CD14-positive monocyte (primary cell): ENCODE measurements at regions not wholly inside any gene's neighbourhood (a gene's known extent, or its start where the extent isn't known, plus 50 kb on each side); places are given as distances from the start of the nearest gene placed in this dataset.
"Not testable (repeated sequence)": the region's sequence is repeated elsewhere in the genome, so short reads cannot be mapped to it uniquely, and the experiment has no call there.

Experiments
- DNase-seq, 3 donors: peaks; one replicate each; pipeline ENCODE4 v3.0.0-alpha.2; 2011 to 2022
- H2AFZ ChIP-seq: 2 replicates; pipeline ENCODE4 v1.6.0; 2012; ENCODE audit warnings: mild to moderate bottlenecking, low read depth, low read length, inconsistent platforms; ENCODE audit not compliant: insufficient read depth, poor library complexity, severe bottlenecking
- H3K27ac ChIP-seq, 2 donors: 1 replicate in 1 of 2; 2 replicates in 1 of 2; pipeline ENCODE4 v1.5.1; 2012 to 2013; ENCODE audit warnings: low read length in 2 of 2, control low read depth in 1 of 2, inconsistent platforms in 1 of 2, low read depth in 1 of 2, mild to moderate bottlenecking in 1 of 2
- H3K27me3 ChIP-seq, 2 donors: one replicate each; pipeline versions ENCODE4 v1.6.0 to v1.6.1; 2011 to 2013; ENCODE audit warnings: low read length in 2 of 2; ENCODE audit not compliant: control insufficient read depth in 2 of 2, insufficient read depth in 2 of 2
- H3K36me3 ChIP-seq, 2 donors: replicated peaks in 1 of 2; 1 replicate in 1 of 2; 2 replicates in 1 of 2; pipeline versions ENCODE4 v1.5.1 to v1.6.1; 2012 to 2013; ENCODE audit warnings: low read length in 2 of 2, control low read depth in 1 of 2, inconsistent platforms in 1 of 2, mild to moderate bottlenecking in 1 of 2; ENCODE audit not compliant: insufficient read depth in 2 of 2, control insufficient read depth in 1 of 2
- H3K4me1 ChIP-seq, 2 donors: 1 replicate in 1 of 2; 2 replicates in 1 of 2; pipeline versions ENCODE4 v1.5.1 to v1.6.1; 2012 to 2013; ENCODE audit warnings: low read length in 2 of 2, control low read depth in 1 of 2, inconsistent platforms in 1 of 2, mild to moderate bottlenecking in 1 of 2, moderate library complexity in 1 of 2; ENCODE audit not compliant: insufficient read depth in 2 of 2, control insufficient read depth in 1 of 2
- H3K4me2 ChIP-seq: replicated peaks from 2 replicates; pipeline ENCODE3; 2012; ENCODE audit warnings: low read length, moderate library complexity, mild to moderate bottlenecking; ENCODE audit not compliant: poor library complexity, severe bottlenecking; ENCODE audit errors: extremely low read depth
- H3K4me3 ChIP-seq, 3 experiments: fragments of 200-600 bp in 1 of 3; sonication (generic) in 1 of 3; replicated peaks in 1 of 3; 1 replicate in 2 of 3; 2 replicates in 1 of 3; pipeline ENCODE4 v1.5.1; 2011 to 2013; ENCODE audit warnings: low read length in 3 of 3, mild to moderate bottlenecking in 3 of 3, control low read depth in 2 of 3, low read depth in 2 of 3, inconsistent platforms in 1 of 3, moderate library complexity in 1 of 3
- H3K79me2 ChIP-seq: 2 replicates; pipeline ENCODE4 v1.6.0; 2012; ENCODE audit warnings: mild to moderate bottlenecking, control low read depth, inconsistent platforms, low read length, moderate library complexity; ENCODE audit not compliant: insufficient read depth
- H3K9ac ChIP-seq: 2 replicates; pipeline ENCODE4 v1.6.0; 2017; ENCODE audit warnings: low read length, mild to moderate bottlenecking; ENCODE audit not compliant: insufficient read depth, poor library complexity, severe bottlenecking
- H3K9me3 ChIP-seq, 2 donors: replicated peaks in 1 of 2; 1 replicate in 1 of 2; 2 replicates in 1 of 2; pipeline versions ENCODE4 v1.5.1 to v1.6.1; 2012 to 2013; ENCODE audit warnings: low read length in 2 of 2, control low read depth in 1 of 2; ENCODE audit not compliant: control insufficient read depth in 1 of 2, insufficient read depth in 1 of 2
- H4K20me1 ChIP-seq: 2 replicates; pipeline ENCODE4 v1.6.0; 2012; ENCODE audit warnings: mild to moderate bottlenecking, low read length, control low read depth, moderate library complexity; ENCODE audit not compliant: insufficient read depth
- H3K27ac Mint-ChIP-seq, 7 donors: one replicate each; pipeline ENCODE4 v1.8.0; 2020; ENCODE audit warnings: mild to moderate bottlenecking in 7 of 7, mixed read lengths in 7 of 7, moderate library complexity in 6 of 7, inconsistent platforms in 2 of 7
- H3K27me3 Mint-ChIP-seq, 3 donors: one replicate each; pipeline ENCODE4 v1.8.0; 2021 to 2022; ENCODE audit warnings: low read depth in 3 of 3, mild to moderate bottlenecking in 3 of 3, mixed read lengths in 3 of 3, moderate library complexity in 3 of 3, inconsistent platforms in 1 of 3
- H3K36me3 Mint-ChIP-seq, 2 donors: one replicate each; pipeline ENCODE4 v1.8.0; 2020; ENCODE audit warnings: mixed read lengths in 2 of 2, inconsistent platforms in 1 of 2, mild to moderate bottlenecking in 1 of 2
- H3K4me1 Mint-ChIP-seq: one replicate; pipeline ENCODE4 v1.8.0; 2020; ENCODE audit warnings: mild to moderate bottlenecking, mixed read lengths
- H3K4me3 Mint-ChIP-seq, 2 donors: one replicate each; pipeline ENCODE4 v1.8.0; 2020; ENCODE audit warnings: mild to moderate bottlenecking in 2 of 2, mixed read lengths in 2 of 2, moderate library complexity in 1 of 2
- H3K9me3 Mint-ChIP-seq, 7 donors: one replicate each; pipeline ENCODE4 v1.8.0; 2020 to 2022; ENCODE audit warnings: mixed read lengths in 7 of 7, mild to moderate bottlenecking in 6 of 7, moderate library complexity in 6 of 7, inconsistent platforms in 2 of 7
- WGBS: methylation state at CpG from one replicate; pipeline ENCODE4 v1.1.5; 2013; ENCODE audit warnings: missing lambda C conversion rate; ENCODE audit not compliant: insufficient coverage; 5-methylcytosine and 5-hydroxymethylcytosine counted together
- intact Hi-C, 2 donors: fragments of 100-400 bp; cut with micrococcal nuclease; formaldehyde crosslinking; loops; one replicate each; pipeline versions ENCODE4 v1.15.0 to v1.15.1; 2023
- TF ChIP-seq, protein P1 (sequence below): fragments of 200-600 bp; IDR thresholded peaks from one replicate; pipeline ENCODE4 v1.8.0; 2022; ENCODE audit warnings: antibody characterized with exemption, mild to moderate bottlenecking

DNA sequence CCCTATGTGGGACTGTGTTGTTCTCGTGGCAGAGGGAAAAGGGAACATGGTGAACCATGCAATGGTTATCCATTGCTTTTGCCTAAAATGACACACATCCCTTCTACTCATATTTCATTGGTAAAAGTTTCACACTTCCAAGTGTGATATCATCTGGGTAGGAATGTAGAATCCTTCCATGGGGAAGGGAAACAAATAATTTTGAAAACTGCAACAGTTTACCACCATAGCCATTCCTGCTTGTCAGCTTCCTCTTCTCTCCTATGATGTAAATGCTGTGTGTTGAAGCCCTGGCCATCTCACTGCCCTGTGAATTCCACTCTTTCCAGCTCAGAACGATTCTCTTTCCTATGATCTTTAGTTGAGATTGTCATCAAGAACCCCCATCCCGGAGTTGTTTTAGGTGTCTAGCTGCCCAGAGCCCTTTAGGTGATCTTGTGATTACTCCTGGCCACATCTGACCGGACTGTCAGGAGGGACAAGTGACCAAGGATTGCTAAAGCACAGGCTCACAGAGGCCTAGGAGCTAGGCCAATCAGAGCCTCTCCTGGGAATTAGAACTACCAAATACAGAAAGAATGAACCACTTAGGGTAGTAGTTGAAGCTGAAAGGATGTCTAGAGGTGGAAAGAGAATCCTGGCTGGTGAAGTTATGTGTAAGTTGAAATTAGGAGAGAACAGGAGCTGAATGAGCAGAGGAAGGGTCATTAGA lies 84.6 kb downstream of the VCPKMT start:
- Histone ChIP-seq H3K79me2 (no peaks in the 10 kb centered on the region), H3K4me3 (peak overlapping the region in 1 of 3 experiments; percentile 2), H3K9me3 (no peaks in the 10 kb centered on the region), H3K4me1 (peaks cover 23 to 32% of the 10 kb centered on the region in 2 donors), H3K36me3 (no peaks in the 10 kb centered on the region), H2AFZ (peak overlapping the region; percentile 67), H3K27me3 (no peaks in the 10 kb centered on the region), H3K9ac (peak overlapping the region; percentile 30), H3K4me2 (no peak overlapping the region), H3K27ac (peak overlapping the region; percentile 11 to 80), H4K20me1 (no peaks in the 10 kb centered on the region)
- H3K36me3 Mint-ChIP-seq, result peaks cover 14 to 16% of the 10 kb centered on the region in 2 donors
- intact Hi-C loops, result loop anchor here in 1 of 2 donors (10.0 kb wide), 1 partner anchor 47 kb away; no protein-coding TSS in a partner anchor
- peak overlapping the region; percentile 79 to 93 (median 89) for H3K27ac Mint-ChIP-seq
- TF ChIP-seq, protein P1, sequence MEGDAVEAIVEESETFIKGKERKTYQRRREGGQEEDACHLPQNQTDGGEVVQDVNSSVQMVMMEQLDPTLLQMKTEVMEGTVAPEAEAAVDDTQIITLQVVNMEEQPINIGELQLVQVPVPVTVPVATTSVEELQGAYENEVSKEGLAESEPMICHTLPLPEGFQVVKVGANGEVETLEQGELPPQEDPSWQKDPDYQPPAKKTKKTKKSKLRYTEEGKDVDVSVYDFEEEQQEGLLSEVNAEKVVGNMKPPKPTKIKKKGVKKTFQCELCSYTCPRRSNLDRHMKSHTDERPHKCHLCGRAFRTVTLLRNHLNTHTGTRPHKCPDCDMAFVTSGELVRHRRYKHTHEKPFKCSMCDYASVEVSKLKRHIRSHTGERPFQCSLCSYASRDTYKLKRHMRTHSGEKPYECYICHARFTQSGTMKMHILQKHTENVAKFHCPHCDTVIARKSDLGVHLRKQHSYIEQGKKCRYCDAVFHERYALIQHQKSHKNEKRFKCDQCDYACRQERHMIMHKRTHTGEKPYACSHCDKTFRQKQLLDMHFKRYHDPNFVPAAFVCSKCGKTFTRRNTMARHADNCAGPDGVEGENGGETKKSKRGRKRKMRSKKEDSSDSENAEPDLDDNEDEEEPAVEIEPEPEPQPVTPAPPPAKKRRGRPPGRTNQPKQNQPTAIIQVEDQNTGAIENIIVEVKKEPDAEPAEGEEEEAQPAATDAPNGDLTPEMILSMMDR, result no peak
- H3K9me3 Mint-ChIP-seq, result peaks cover 0 to 2% (median 0%) of the 10 kb centered on the region in 7 donors
- peaks cover 0 to 6% (median 0%) of the 10 kb centered on the region in 3 donors for H3K27me3 Mint-ChIP-seq
- peaks cover 29% of the 10 kb centered on the region for H3K4me1 Mint-ChIP-seq
- WGBS, result 85% methylated on average over 2 of the region's 4 CpGs
- peak in 2 of 3 donors; percentile 41 to 42 for DNase-seq
- H3K4me3 Mint-ChIP-seq, result no peak overlapping the region

DNA sequence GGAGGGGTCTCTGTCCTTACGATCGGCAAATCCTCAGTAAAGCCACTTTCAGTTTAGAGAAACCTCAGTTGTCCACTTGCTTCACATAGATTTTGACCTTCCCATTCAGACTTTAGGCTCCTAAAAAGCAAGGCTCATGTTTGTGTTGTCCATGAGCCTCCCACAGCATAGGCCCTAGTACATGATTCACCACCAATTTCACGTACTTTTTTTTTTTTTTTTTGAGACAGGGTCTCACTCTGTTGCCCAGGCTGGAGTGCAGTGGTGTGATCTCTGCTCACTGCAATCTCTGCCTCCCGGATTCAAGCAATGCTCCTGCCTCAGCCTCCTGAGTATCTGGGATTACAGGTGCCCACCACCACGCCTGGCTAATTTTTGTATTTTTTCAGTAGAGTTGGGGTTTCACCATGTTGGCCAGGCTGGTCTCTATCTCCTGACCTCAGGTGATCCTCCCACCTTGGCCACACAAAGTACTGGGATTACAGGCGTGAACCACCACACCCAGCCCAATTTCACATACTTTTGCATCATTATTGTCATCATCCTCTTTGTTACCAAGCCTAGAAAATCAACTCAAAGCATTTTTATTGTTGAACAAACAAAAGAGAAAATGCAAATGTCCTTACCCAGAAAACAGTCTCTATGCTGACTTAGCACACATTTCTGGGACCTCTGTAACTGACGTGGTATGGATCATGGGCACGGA lies 83.8 kb downstream of the VCPKMT start:
- H3K4me1 Mint-ChIP-seq, result peaks cover 35% of the 10 kb centered on the region
- not testable (repeated sequence) for H2AFZ ChIP-seq, H3K9ac ChIP-seq, H3K4me3 ChIP-seq, H3K27me3 Mint-ChIP-seq, H3K36me3 ChIP-seq, H3K27me3 ChIP-seq, H3K9me3 ChIP-seq, H3K4me2 ChIP-seq, H3K9me3 Mint-ChIP-seq, DNase-seq, H3K79me2 ChIP-seq, H4K20me1 ChIP-seq, H3K4me3 Mint-ChIP-seq
- H3K27ac Mint-ChIP-seq, result peak overlapping the region in 5 of 7 donors; percentile 41 to 92 (median 85)
- WGBS, result 100% methylated on average over 4 of the region's 8 CpGs
- peak overlapping the region in 1 of 2 donors; percentile 80 for H3K27ac ChIP-seq
- peaks cover 26 to 41% of the 10 kb centered on the region in 2 donors for H3K4me1 ChIP-seq
- intact Hi-C loops, result loop anchor here in 1 of 2 donors (10.0 kb wide), 1 partner anchor 48 kb away; no protein-coding TSS in a partner anchor
- H3K36me3 Mint-ChIP-seq, result peaks cover 16 to 17% of the 10 kb centered on the region in 2 donors
